SK-N-MC (cell line): ENCODE measurements at regions not wholly inside any gene's neighbourhood (a gene's known extent, or its start where the extent isn't known, plus 50 kb on each side); places are given as distances from the start of the nearest gene placed in this dataset.

ENCODE experiments used
- EZH2 ChIP-seq: fragments of 200-600 bp; sonication (generic); IDR thresholded peaks from one replicate; pipeline ENCODE4 v1.6.1; 2017; ENCODE audit warnings: antibody characterized with exemption
- FOXP2 ChIP-seq: optimal IDR thresholded peaks from 2 replicates; pipeline ENCODE3; 2011; ENCODE audit warnings: mild to moderate bottlenecking, moderate library complexity; ENCODE audit not compliant: insufficient read depth; ENCODE audit errors: extremely low read length, control extremely low read depth
- POLR2AphosphoS5 ChIP-seq: IDR thresholded peaks from 2 replicates; pipeline ENCODE4 v1.6.1; 2012; ENCODE audit warnings: mild to moderate bottlenecking, low read depth, low read length, borderline replicate concordance

GRCh38 chr3:124364317-124365020 lies 365.8 kb upstream of the UMPS start:
- TF ChIP-seq EZH2 (no peak), POLR2AphosphoS5 (no peak), FOXP2 (no peak)
